ENCODE measurements at regions not wholly inside any gene's neighbourhood (a gene's known extent, or its start where the extent isn't known, plus 50 kb on each side); places are given as distances from the start of the nearest gene placed in this dataset.

- Histone ChIP-seq H3K4me2 (replicated peaks; ENCODE audit: low read depth, low read length, poor library complexity, severe bottlenecking) (no peak overlapping the region), H3K36me3 (replicated peaks in 1 of 2; ENCODE audit: control extremely low read depth in 1 of 2, control insufficient read depth in 1 of 2, extremely low read depth in 1 of 2, insufficient read depth in 2 of 2, low read length in 1 of 2) (peaks cover 3 to 50% of the 10 kb centered on the region in 2 experiments), H2AFZ (ENCODE audit: insufficient read depth, low read depth, low read length, poor library complexity, severe bottlenecking) (no peak overlapping the region), H3K27me3 (replicated peaks in 1 of 4; ENCODE audit: control extremely low read depth in 1 of 4, control insufficient read depth in 3 of 4, insufficient read depth in 4 of 4, low read length in 3 of 4) (no peaks in the 10 kb centered on the region), H4K20me1 (ENCODE audit: control insufficient read depth, insufficient read depth, low read length, poor library complexity, severe bottlenecking) (peaks cover 4% of the 10 kb centered on the region), H3K4me1 (ENCODE audit: control insufficient read depth in 2 of 2, insufficient read depth in 2 of 2, low read length in 2 of 2) (peaks cover 0 to 7% of the 10 kb centered on the region in 2 donors), H3K79me2 (ENCODE audit: control insufficient read depth, insufficient read depth, low read length) (peaks cover 15% of the 10 kb centered on the region), H3K9me3 (ENCODE audit: control extremely low read depth in 1 of 3, control insufficient read depth in 2 of 3, insufficient read depth in 1 of 3, low read length in 2 of 3) (peaks cover 0 to 20% (median 7%) of the 10 kb centered on the region in 3 donors), H3K4me3 (ENCODE audit: control extremely low read depth in 1 of 5, extremely low read depth in 1 of 5, insufficient read depth in 1 of 5, low read depth in 2 of 5, low read length in 4 of 5) (no peak overlapping the region), H3K27ac (ENCODE audit: low read length in 2 of 2) (no peak overlapping the region), H3K9ac (ENCODE audit: low read length) (no peak overlapping the region)
- 97% methylated on average over 4 of the region's 4 CpGs for WGBS (ENCODE audit: insufficient coverage)
- H3K27me3 Mint-ChIP-seq, result no peaks in the 10 kb centered on the region
- H3K9me3 Mint-ChIP-seq (ENCODE audit: insufficient read depth), result peaks cover 3% of the 10 kb centered on the region
- TF ChIP-seq CTCF (IDR thresholded peaks at IDR 0.05) (no peak), EZH2 (IDR thresholded peaks at IDR 0.05; ENCODE audit: borderline replicate concordance, insufficient read depth, low read depth, low read length, poor library complexity, severe bottlenecking) (no peak)
- no peak for DNase-seq
- no peak overlapping the region for H3K27ac Mint-ChIP-seq
- POLR2A ChIA-PET, result no interaction called here
- ATAC-seq (ENCODE audit: low read depth), result no peak
- H3K4me3 Mint-ChIP-seq, result no peak overlapping the region
- CTCF ChIA-PET, result no interaction called here
- intact Hi-C loops (cut with micrococcal nuclease), result no loop called here
- H3K4me1 Mint-ChIP-seq, result peaks cover 10% of the 10 kb centered on the region
These were observed 86.9 kb upstream of the ZNF746 start for GRCh38 chr7:149584530-149584929.

- Mint-ChIP-seq H3K9me3 (ENCODE audit: insufficient read depth) (peaks cover 3% of the 10 kb centered on the region), H3K4me3 (no peak overlapping the region), H3K4me1 (peaks cover 10% of the 10 kb centered on the region), H3K27me3 (no peaks in the 10 kb centered on the region), H3K27ac (no peak overlapping the region)
- Histone ChIP-seq H2AFZ (ENCODE audit: insufficient read depth, low read depth, low read length, poor library complexity, severe bottlenecking) (no peak overlapping the region), H3K9ac (ENCODE audit: low read length) (no peak overlapping the region), H3K79me2 (ENCODE audit: control insufficient read depth, insufficient read depth, low read length) (peaks cover 15% of the 10 kb centered on the region), H3K4me1 (ENCODE audit: control insufficient read depth in 2 of 2, insufficient read depth in 2 of 2, low read length in 2 of 2) (peaks cover 0 to 7% of the 10 kb centered on the region in 2 donors), H3K27ac (ENCODE audit: low read length in 2 of 2) (no peak overlapping the region), H3K4me2 (replicated peaks; ENCODE audit: low read depth, low read length, poor library complexity, severe bottlenecking) (no peak overlapping the region), H3K36me3 (replicated peaks in 1 of 2; ENCODE audit: control extremely low read depth in 1 of 2, control insufficient read depth in 1 of 2, extremely low read depth in 1 of 2, insufficient read depth in 2 of 2, low read length in 1 of 2) (peaks cover 3 to 45% of the 10 kb centered on the region in 2 experiments), H3K4me3 (ENCODE audit: control extremely low read depth in 1 of 5, extremely low read depth in 1 of 5, insufficient read depth in 1 of 5, low read depth in 2 of 5, low read length in 4 of 5) (no peak overlapping the region), H3K27me3 (replicated peaks in 1 of 4; ENCODE audit: control extremely low read depth in 1 of 4, control insufficient read depth in 3 of 4, insufficient read depth in 4 of 4, low read length in 3 of 4) (no peaks in the 10 kb centered on the region), H3K9me3 (ENCODE audit: control extremely low read depth in 1 of 3, control insufficient read depth in 2 of 3, insufficient read depth in 1 of 3, low read length in 2 of 3) (peaks cover 0 to 25% (median 8%) of the 10 kb centered on the region in 3 donors), H4K20me1 (ENCODE audit: control insufficient read depth, insufficient read depth, low read length, poor library complexity, severe bottlenecking) (peaks cover 4% of the 10 kb centered on the region)
- intact Hi-C loops (cut with micrococcal nuclease), result no loop called here
- DNase-seq, result no peak
- POLR2A ChIA-PET, result no interaction called here
- WGBS (ENCODE audit: insufficient coverage), result no CpG with 5 or more reads among the region's 2 CpGs
- ATAC-seq (ENCODE audit: low read depth), result no peak
- TF ChIP-seq CTCF (IDR thresholded peaks at IDR 0.05) (no peak), EZH2 (IDR thresholded peaks at IDR 0.05; ENCODE audit: borderline replicate concordance, insufficient read depth, low read depth, low read length, poor library complexity, severe bottlenecking) (no peak)
- CTCF ChIA-PET, result no interaction called here
These were observed 86.4 kb upstream of the ZNF746 start for GRCh38 chr7:149584009-149584408.
